HCT116 (cell line): ENCODE measurements at regions not wholly inside any gene's neighbourhood (a gene's known extent, or its start where the extent isn't known, plus 50 kb on each side); places are given as distances from the start of the nearest gene placed in this dataset.

Source experiments
- CEBPB ChIP-seq: IDR thresholded peaks from 2 replicates; pipeline ENCODE4 v1.6.1; 2012; ENCODE audit warnings: low read depth
- EZH2 ChIP-seq: fragments of 200-600 bp; sonication (generic); IDR thresholded peaks from 2 replicates; pipeline ENCODE4 v1.6.1; 2017; ENCODE audit warnings: antibody characterized with exemption, mixed run types
- EZH2phosphoT487 ChIP-seq: fragments of 200-600 bp; IDR thresholded peaks from 2 replicates; pipeline ENCODE4 v1.6.1; 2018; ENCODE audit warnings: antibody characterized with exemption, borderline replicate concordance
- FOSL1 ChIP-seq: IDR thresholded peaks from 2 replicates; pipeline ENCODE4 v1.6.1; 2012; ENCODE audit warnings: low read depth
- MAX ChIP-seq: IDR thresholded peaks from 2 replicates; pipeline ENCODE4 v1.6.1; 2012
- POLR2A ChIP-seq: IDR thresholded peaks from 2 replicates; pipeline ENCODE4 v1.7.0; 2011; ENCODE audit warnings: borderline replicate concordance; ENCODE audit not compliant: insufficient read depth, insufficient read length; ENCODE audit errors: extremely low read depth
- RAD21 ChIP-seq: IDR thresholded peaks from 2 replicates; pipeline ENCODE4 v1.6.1; 2012; ENCODE audit warnings: low read depth, mild to moderate bottlenecking
- SP1 ChIP-seq: IDR thresholded peaks from 2 replicates; pipeline ENCODE4 v1.6.1; 2012; ENCODE audit warnings: low read depth
- SRF ChIP-seq: IDR thresholded peaks from 2 replicates; pipeline ENCODE4 v1.6.1; 2012; ENCODE audit warnings: low read depth
- TCF7L2 ChIP-seq: IDR thresholded peaks from 2 replicates; pipeline ENCODE4 v1.7.0; 2011; ENCODE audit warnings: borderline replicate concordance, inconsistent platforms; ENCODE audit not compliant: insufficient read depth, insufficient read length; ENCODE audit errors: extremely low read depth
- TF ChIP-seq, protein P1 (sequence below), 3 experiments: fragments of 200-600 bp in 1 of 3; sonication (generic) in 1 of 3; IDR thresholded peaks in 2 of 3; conservative IDR thresholded peaks in 1 of 3; 2 replicates each; pipeline ENCODE4 v1.5.1; 2012 to 2017; ENCODE audit warnings: low read depth in 2 of 3, low read length in 2 of 3, antibody characterized with exemption in 1 of 3, borderline replicate concordance in 1 of 3, control low read depth in 1 of 3, mild to moderate bottlenecking in 1 of 3, mixed read lengths in 1 of 3, mixed run types in 1 of 3, moderate library complexity in 1 of 3; ENCODE audit not compliant: insufficient read depth in 1 of 3

GRCh38 chr4:79748835-79749234 is 324.2 kb downstream of the ANTXR2 start:
- TF ChIP-seq EZH2: no peak
- TF ChIP-seq, protein P1, sequence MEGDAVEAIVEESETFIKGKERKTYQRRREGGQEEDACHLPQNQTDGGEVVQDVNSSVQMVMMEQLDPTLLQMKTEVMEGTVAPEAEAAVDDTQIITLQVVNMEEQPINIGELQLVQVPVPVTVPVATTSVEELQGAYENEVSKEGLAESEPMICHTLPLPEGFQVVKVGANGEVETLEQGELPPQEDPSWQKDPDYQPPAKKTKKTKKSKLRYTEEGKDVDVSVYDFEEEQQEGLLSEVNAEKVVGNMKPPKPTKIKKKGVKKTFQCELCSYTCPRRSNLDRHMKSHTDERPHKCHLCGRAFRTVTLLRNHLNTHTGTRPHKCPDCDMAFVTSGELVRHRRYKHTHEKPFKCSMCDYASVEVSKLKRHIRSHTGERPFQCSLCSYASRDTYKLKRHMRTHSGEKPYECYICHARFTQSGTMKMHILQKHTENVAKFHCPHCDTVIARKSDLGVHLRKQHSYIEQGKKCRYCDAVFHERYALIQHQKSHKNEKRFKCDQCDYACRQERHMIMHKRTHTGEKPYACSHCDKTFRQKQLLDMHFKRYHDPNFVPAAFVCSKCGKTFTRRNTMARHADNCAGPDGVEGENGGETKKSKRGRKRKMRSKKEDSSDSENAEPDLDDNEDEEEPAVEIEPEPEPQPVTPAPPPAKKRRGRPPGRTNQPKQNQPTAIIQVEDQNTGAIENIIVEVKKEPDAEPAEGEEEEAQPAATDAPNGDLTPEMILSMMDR (IDR thresholded peaks at IDR 0.05 in 2 of 3, conservative IDR thresholded peaks at IDR 0.05 in 1 of 3; ENCODE audit: borderline replicate concordance in 1 of 3, insufficient read depth in 1 of 3, low read depth in 2 of 3, low read length in 2 of 3): no peak
- no peak for TF ChIP-seq EZH2phosphoT487
- no peak for TF ChIP-seq POLR2A
- TF ChIP-seq SP1: no peak
- no peak for TF ChIP-seq CEBPB
- TF ChIP-seq TCF7L2: no peak
- TF ChIP-seq RAD21: no peak
- no peak for TF ChIP-seq MAX
- TF ChIP-seq FOSL1: no peak
- no peak for TF ChIP-seq SRF
